ENCODE measurements at regions not wholly inside any gene's neighbourhood (a gene's known extent, or its start where the extent isn't known, plus 50 kb on each side); places are given as distances from the start of the nearest gene placed in this dataset.

DNA sequence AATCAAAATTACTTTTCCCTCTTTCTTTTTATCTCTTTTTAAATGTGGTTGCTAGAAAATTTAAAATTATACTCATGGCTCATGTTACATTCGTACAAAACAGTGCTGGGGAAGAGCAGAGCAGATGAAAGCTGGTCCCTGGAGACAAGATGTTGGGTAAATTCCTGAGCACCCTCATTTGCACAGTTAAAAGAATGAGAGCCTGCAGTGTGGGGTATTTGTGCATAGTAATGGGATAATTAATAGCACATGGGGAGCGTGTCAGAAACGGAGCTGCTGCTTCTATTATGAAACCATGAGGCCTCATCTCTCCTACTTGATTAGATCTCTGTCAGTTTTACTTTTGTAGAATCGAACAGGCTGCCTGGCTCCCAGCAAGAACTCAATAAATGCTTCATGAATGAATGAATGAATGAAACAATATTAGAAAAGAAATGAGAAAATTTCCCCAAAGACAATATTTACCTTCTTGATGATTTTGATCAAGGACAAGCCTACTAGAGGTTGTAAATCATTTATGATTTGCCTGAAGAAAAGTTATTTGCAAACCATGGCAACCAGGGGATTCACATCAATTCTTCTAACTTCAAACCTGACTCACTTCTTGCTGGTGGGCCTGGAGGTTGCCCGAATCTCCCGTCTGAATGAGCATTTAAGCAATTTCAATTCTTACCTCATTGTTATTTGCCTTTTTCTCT, 177.2 kb upstream of the TUT7 start:
- TF ChIP-seq, protein P1, sequence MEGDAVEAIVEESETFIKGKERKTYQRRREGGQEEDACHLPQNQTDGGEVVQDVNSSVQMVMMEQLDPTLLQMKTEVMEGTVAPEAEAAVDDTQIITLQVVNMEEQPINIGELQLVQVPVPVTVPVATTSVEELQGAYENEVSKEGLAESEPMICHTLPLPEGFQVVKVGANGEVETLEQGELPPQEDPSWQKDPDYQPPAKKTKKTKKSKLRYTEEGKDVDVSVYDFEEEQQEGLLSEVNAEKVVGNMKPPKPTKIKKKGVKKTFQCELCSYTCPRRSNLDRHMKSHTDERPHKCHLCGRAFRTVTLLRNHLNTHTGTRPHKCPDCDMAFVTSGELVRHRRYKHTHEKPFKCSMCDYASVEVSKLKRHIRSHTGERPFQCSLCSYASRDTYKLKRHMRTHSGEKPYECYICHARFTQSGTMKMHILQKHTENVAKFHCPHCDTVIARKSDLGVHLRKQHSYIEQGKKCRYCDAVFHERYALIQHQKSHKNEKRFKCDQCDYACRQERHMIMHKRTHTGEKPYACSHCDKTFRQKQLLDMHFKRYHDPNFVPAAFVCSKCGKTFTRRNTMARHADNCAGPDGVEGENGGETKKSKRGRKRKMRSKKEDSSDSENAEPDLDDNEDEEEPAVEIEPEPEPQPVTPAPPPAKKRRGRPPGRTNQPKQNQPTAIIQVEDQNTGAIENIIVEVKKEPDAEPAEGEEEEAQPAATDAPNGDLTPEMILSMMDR (IDR thresholded peaks at IDR 0.05), result no peak
- TF ChIP-seq POLR2A (IDR thresholded peaks at IDR 0.05), result no peak
